ENCODE measurements at regions not wholly inside any gene's neighbourhood (a gene's known extent, or its start where the extent isn't known, plus 50 kb on each side); places are given as distances from the start of the nearest gene placed in this dataset.
"Not testable (repeated sequence)": the region's sequence is repeated elsewhere in the genome, so short reads cannot be mapped to it uniquely, and the experiment has no call there.

GRCh38 chr11:115605397-115605796 lies 101.2 kb upstream of the CADM1 start:
- not testable (repeated sequence) for H3K36me3 ChIP-seq (ENCODE audit: control insufficient read depth in 4 of 4, insufficient read depth in 3 of 4, low read depth in 1 of 4, low read length in 3 of 4); H3K27ac ChIP-seq (ENCODE audit: low read depth in 1 of 2, low read length in 2 of 2)

GRCh38 chr11:115599125-115599524 lies 94.9 kb upstream of the CADM1 start:
- Histone ChIP-seq H3K9ac (ENCODE audit: low read depth in 1 of 2, low read length in 2 of 2) (no peak overlapping the region), H3K4me1 (ENCODE audit: control insufficient read depth in 4 of 4, insufficient read depth in 4 of 4, low read length in 3 of 4) (no peaks in the 10 kb centered on the region), H3K4me3 (ENCODE audit: low read depth in 1 of 3, low read length in 3 of 3) (no peak overlapping the region), H3K9me3 (ENCODE audit: control insufficient read depth in 4 of 4, low read length in 3 of 4) (no peaks in the 10 kb centered on the region), H3K36me3 (ENCODE audit: control insufficient read depth in 4 of 4, insufficient read depth in 3 of 4, low read depth in 1 of 4, low read length in 3 of 4) (no peaks in the 10 kb centered on the region), H3K27ac (ENCODE audit: low read depth in 1 of 2, low read length in 2 of 2) (no peak overlapping the region), H3K27me3 (ENCODE audit: control insufficient read depth in 4 of 4, insufficient read depth in 4 of 4, low read length in 3 of 4) (no peaks in the 10 kb centered on the region)
- 68% methylated on average over 1 of the region's 1 CpG for WGBS
- DNase-seq (ENCODE audit: low spot score): no peak
- no peak for TF ChIP-seq EGR1 (IDR thresholded peaks at IDR 0.05; ENCODE audit: low read depth in 2 of 2)
- no peak for TF ChIP-seq NR2F2 (IDR thresholded peaks at IDR 0.05)
- TF ChIP-seq ATF3 (IDR thresholded peaks at IDR 0.05): no peak
- no peak for TF ChIP-seq GABPA (IDR thresholded peaks at IDR 0.05 in 1 of 2, conservative IDR thresholded peaks at IDR 0.05 in 1 of 2)
- no peak for TF ChIP-seq RXRA (IDR thresholded peaks at IDR 0.05)
- no peak for TF ChIP-seq JUND (IDR thresholded peaks at IDR 0.05)
- TF ChIP-seq HNF4A (conservative IDR thresholded peaks at IDR 0.05): no peak
- TF ChIP-seq HNF4G (IDR thresholded peaks at IDR 0.05): no peak
- no peak for TF ChIP-seq SP1 (IDR thresholded peaks at IDR 0.05)
- TF ChIP-seq YY1 (IDR thresholded peaks at IDR 0.05): no peak
- TF ChIP-seq MAX (IDR thresholded peaks at IDR 0.05): no peak
- TF ChIP-seq ZBTB33 (IDR thresholded peaks at IDR 0.05): no peak
- TF ChIP-seq CTCF (IDR thresholded peaks at IDR 0.05; ENCODE audit: low read depth, low read length, missing input control): no peak
- TF ChIP-seq FOXA1 (IDR thresholded peaks at IDR 0.05): no peak
- TF ChIP-seq FOXA2 (IDR thresholded peaks at IDR 0.05): no peak
- TF ChIP-seq REST (IDR thresholded peaks at IDR 0.05): no peak
- TF ChIP-seq RAD21 (IDR thresholded peaks at IDR 0.05): no peak
- TF ChIP-seq TAF1 (conservative IDR thresholded peaks at IDR 0.05): no peak

More at GRCh38 chr11:115605397-115605796, 101.2 kb upstream of the CADM1 start:
- DNase-seq (ENCODE audit: low spot score); H3K9ac ChIP-seq (ENCODE audit: low read depth in 1 of 2, low read length in 2 of 2); H3K4me3 ChIP-seq (ENCODE audit: low read depth in 1 of 3, low read length in 3 of 3); H3K27me3 ChIP-seq (ENCODE audit: control insufficient read depth in 4 of 4, insufficient read depth in 4 of 4, low read length in 3 of 4); H3K9me3 ChIP-seq (ENCODE audit: control insufficient read depth in 4 of 4, low read length in 3 of 4): not testable (repeated sequence)
- 93% methylated on average over 5 of the region's 5 CpGs for WGBS
- H3K4me1 ChIP-seq (ENCODE audit: control insufficient read depth in 4 of 4, insufficient read depth in 4 of 4, low read length in 3 of 4): peaks cover 0 to 14% (median 12%) of the 10 kb centered on the region in 4 donors
